GM18909 (cell line): ENCODE measurements at regions not wholly inside any gene's neighbourhood (a gene's known extent, or its start where the extent isn't known, plus 50 kb on each side); places are given as distances from the start of the nearest gene placed in this dataset.
"Not testable (repeated sequence)": the region's sequence is repeated elsewhere in the genome, so short reads cannot be mapped to it uniquely, and the experiment has no call there.

Source experiments
- ATAC-seq: cut with Tn5 transposase; IDR thresholded peaks from one replicate; pipeline ENCODE4 v1.9.1; 2021; ENCODE audit warnings: mild to moderate bottlenecking; ENCODE audit not compliant: unreplicated experiment, poor library complexity

- ATAC-seq = no peak
Measured at GRCh38 chr7:121531175-121532070, 135.3 kb upstream of the FAM3C start.

GRCh38 chr7:121530227-121531174 lies 134.4 kb upstream of the FAM3C start:
- peak; percentile 99 for ATAC-seq

GRCh38 chr7:121529003-121529402 lies 132.9 kb upstream of the FAM3C start:
- no peak for ATAC-seq

GRCh38 chr7:121526210-121526609 lies 130.1 kb upstream of the FAM3C start:
- not testable (repeated sequence) for ATAC-seq

GRCh38 chr7:121525155-121525819 lies 129.2 kb upstream of the FAM3C start:
- ATAC-seq = no peak

GRCh38 chr7:121521711-121522400 lies 125.7 kb upstream of the FAM3C start:
- ATAC-seq = no peak

- ATAC-seq = no peak
Measured at GRCh38 chr7:121520911-121521310, 124.8 kb upstream of the FAM3C start.

- ATAC-seq = peak; percentile 77
Measured at GRCh38 chr7:121519548-121520521, 123.7 kb upstream of the FAM3C start.

- ATAC-seq = no peak
Measured at GRCh38 chr7:121517591-121517990, 121.5 kb upstream of the FAM3C start.

GRCh38 chr7:121516821-121517220 lies 120.7 kb upstream of the FAM3C start:
- ATAC-seq = no peak

- no peak for ATAC-seq
Measured at GRCh38 chr7:121515630-121516401, 119.7 kb upstream of the FAM3C start.

GRCh38 chr7:121515229-121515628 lies 119.1 kb upstream of the FAM3C start:
- ATAC-seq = no peak

GRCh38 chr7:121513105-121513504 lies 117.0 kb upstream of the FAM3C start:
- ATAC-seq = no peak

GRCh38 chr7:121510858-121511482 lies 114.9 kb upstream of the FAM3C start:
- ATAC-seq = no peak

GRCh38 chr7:121510302-121510701 lies 114.2 kb upstream of the FAM3C start:
- no peak for ATAC-seq

- ATAC-seq = no peak
Measured at GRCh38 chr7:121505540-121506182, 109.6 kb upstream of the FAM3C start.

- no peak for ATAC-seq
Measured at GRCh38 chr7:121505021-121505420, 108.9 kb upstream of the FAM3C start.
